ENCODE measurements at regions not wholly inside any gene's neighbourhood (a gene's known extent, or its start where the extent isn't known, plus 50 kb on each side); places are given as distances from the start of the nearest gene placed in this dataset.

- TF ChIP-seq ZFP3 (CRISPR knock-in tag; IDR thresholded peaks at IDR 0.05) (no peak), GLIS3 (CRISPR knock-in tag; IDR thresholded peaks at IDR 0.05) (no peak), PATZ1 (CRISPR knock-in tag; IDR thresholded peaks at IDR 0.05; ENCODE audit: borderline replicate concordance) (no peak), BACH2 (CRISPR knock-in tag; IDR thresholded peaks at IDR 0.05; ENCODE audit: borderline replicate concordance) (no peak), TOX (CRISPR knock-in tag; IDR thresholded peaks at IDR 0.05; ENCODE audit: borderline replicate concordance) (no peak), POU6F1 (CRISPR knock-in tag; IDR thresholded peaks at IDR 0.05; ENCODE audit: borderline replicate concordance, low read depth) (no peak), ZNF70 (CRISPR knock-in tag; IDR thresholded peaks at IDR 0.05) (no peak), RARB (CRISPR knock-in tag; IDR thresholded peaks at IDR 0.05) (no peak), ZNF565 (CRISPR knock-in tag; conservative IDR thresholded peaks at IDR 0.05; ENCODE audit: low read depth) (no peak), CREB5 (CRISPR knock-in tag; IDR thresholded peaks at IDR 0.05; ENCODE audit: low read depth) (no peak), OSR1 (CRISPR knock-in tag; IDR thresholded peaks at IDR 0.05) (no peak), ESRRG (CRISPR knock-in tag; IDR thresholded peaks at IDR 0.05) (no peak), SNAI2 (CRISPR knock-in tag; IDR thresholded peaks at IDR 0.05) (no peak)
These were observed 142.9 kb downstream of the ASB9 start for GRCh38 chrX:15127010-15127409.

Measured in SK-N-SH treated with all-trans-retinoic acid at 6 μM for 48 hours (cell line).